Effector memory CD4-positive, alpha-beta T cell (primary cell): ENCODE measurements at regions not wholly inside any gene's neighbourhood (a gene's known extent, or its start where the extent isn't known, plus 50 kb on each side); places are given as distances from the start of the nearest gene placed in this dataset.

Source experiments
- DNase-seq, 3 donors: peaks; one replicate each; pipeline ENCODE4 v3.0.0-alpha.2; 2020
- H3K27ac ChIP-seq: 2 replicates; pipeline ENCODE4 v1.7.0; 2013; ENCODE audit warnings: mild to moderate bottlenecking, low read length, moderate library complexity; ENCODE audit not compliant: insufficient read depth, poor library complexity, severe bottlenecking
- H3K27me3 ChIP-seq: replicated peaks from 2 replicates; pipeline ENCODE4 v1.7.0; 2013; ENCODE audit warnings: mild to moderate bottlenecking, low read length; ENCODE audit not compliant: insufficient read depth, control insufficient read depth, poor library complexity, severe bottlenecking
- H3K36me3 ChIP-seq: 2 replicates; pipeline ENCODE4 v1.7.0; 2013; ENCODE audit warnings: mild to moderate bottlenecking, low read length, moderate library complexity; ENCODE audit not compliant: control insufficient read depth, insufficient read depth
- H3K4me1 ChIP-seq: 2 replicates; pipeline ENCODE4 v1.7.0; 2013; ENCODE audit warnings: low read length, mild to moderate bottlenecking; ENCODE audit not compliant: control insufficient read depth, insufficient read depth, poor library complexity, severe bottlenecking
- H3K4me3 ChIP-seq: 2 replicates; pipeline ENCODE4 v1.7.0; 2013; ENCODE audit warnings: low read length, low read depth, mild to moderate bottlenecking; ENCODE audit not compliant: insufficient read depth, poor library complexity, severe bottlenecking
- H3K9me3 ChIP-seq: 2 replicates; pipeline ENCODE4 v1.7.0; 2013; ENCODE audit warnings: mild to moderate bottlenecking, low read length, moderate library complexity; ENCODE audit not compliant: control insufficient read depth

GRCh38 chr10:4581929-4582328, 244.1 kb upstream of the AKR1E2 start:
- Histone ChIP-seq H3K9me3 (no peaks in the 10 kb centered on the region), H3K36me3 (no peaks in the 10 kb centered on the region), H3K27ac (no peak overlapping the region), H3K4me1 (no peaks in the 10 kb centered on the region), H3K27me3 (no peaks in the 10 kb centered on the region), H3K4me3 (no peak overlapping the region)
- DNase-seq = no peak

DNA sequence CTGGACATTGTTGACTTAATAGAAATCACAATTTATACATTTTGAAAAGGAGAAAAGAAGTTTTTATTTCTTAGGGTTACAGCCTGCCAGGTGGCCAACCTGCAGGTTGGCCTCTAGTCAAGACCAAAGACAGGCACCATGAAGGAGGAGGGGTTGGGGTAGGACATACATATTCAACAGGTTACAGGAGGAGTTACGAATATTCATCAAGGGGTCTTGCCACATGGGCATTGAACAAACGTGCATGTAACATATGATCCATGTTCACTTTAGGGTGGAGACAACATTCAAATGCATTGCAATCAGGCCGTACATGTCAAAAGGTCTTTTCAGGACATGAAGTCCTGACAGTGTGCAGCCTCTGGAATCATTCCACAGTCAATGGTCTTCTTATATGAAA, 246.2 kb upstream of the AKR1E2 start:
- no peak overlapping the region for H3K27ac ChIP-seq
- DNase-seq = no peak

DNA sequence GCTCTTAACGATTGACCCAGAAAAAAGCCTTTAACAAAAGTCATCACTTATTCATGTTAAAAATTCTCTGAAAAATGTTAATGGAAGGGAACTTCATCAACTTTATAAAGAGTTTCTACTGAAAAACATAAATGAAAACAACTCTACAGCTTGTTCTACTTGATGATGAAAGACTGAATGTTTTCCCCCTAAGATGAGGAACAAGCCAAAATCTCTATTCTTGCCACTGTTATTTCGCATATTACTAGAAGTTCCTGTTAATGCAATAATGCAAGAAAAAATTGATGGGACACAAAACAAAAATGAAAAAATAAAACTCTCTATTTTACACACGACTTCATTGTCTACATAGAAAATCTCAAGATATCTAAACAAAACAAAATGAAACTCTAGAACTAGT, 249.8 kb upstream of the AKR1E2 start:
- DNase-seq = no peak
- Histone ChIP-seq H3K4me1 (no peaks in the 10 kb centered on the region), H3K27ac (no peak overlapping the region), H3K36me3 (no peaks in the 10 kb centered on the region), H3K4me3 (no peak overlapping the region), H3K9me3 (no peaks in the 10 kb centered on the region), H3K27me3 (no peaks in the 10 kb centered on the region)

More for the DNA sequence above, 246.2 kb upstream of the AKR1E2 start:
- Histone ChIP-seq H3K4me1 (no peaks in the 10 kb centered on the region), H3K27me3 (no peaks in the 10 kb centered on the region), H3K9me3 (no peaks in the 10 kb centered on the region), H3K36me3 (no peaks in the 10 kb centered on the region), H3K4me3 (no peak overlapping the region)

- no peak overlapping the region for H3K4me3 ChIP-seq
- H3K9me3 ChIP-seq = no peaks in the 10 kb centered on the region
- H3K4me1 ChIP-seq = no peaks in the 10 kb centered on the region
- H3K36me3 ChIP-seq = no peaks in the 10 kb centered on the region
- DNase-seq = no peak
- no peaks in the 10 kb centered on the region for H3K27me3 ChIP-seq
- H3K27ac ChIP-seq = no peak overlapping the region
Measured at GRCh38 chr10:4569151-4569550, 256.9 kb upstream of the AKR1E2 start.

- DNase-seq = no peak
- H3K36me3 ChIP-seq = no peaks in the 10 kb centered on the region
- no peaks in the 10 kb centered on the region for H3K4me1 ChIP-seq
- no peak overlapping the region for H3K4me3 ChIP-seq
- H3K27me3 ChIP-seq = no peaks in the 10 kb centered on the region
- H3K9me3 ChIP-seq = no peaks in the 10 kb centered on the region
- no peak overlapping the region for H3K27ac ChIP-seq
Measured at GRCh38 chr10:4568731-4569130, 257.3 kb upstream of the AKR1E2 start.

GRCh38 chr10:4568086-4568485, 257.9 kb upstream of the AKR1E2 start:
- H3K4me1 ChIP-seq = no peaks in the 10 kb centered on the region
- H3K9me3 ChIP-seq = no peaks in the 10 kb centered on the region
- no peaks in the 10 kb centered on the region for H3K27me3 ChIP-seq
- no peaks in the 10 kb centered on the region for H3K36me3 ChIP-seq
- no peak overlapping the region for H3K4me3 ChIP-seq
- no peak overlapping the region for H3K27ac ChIP-seq
- no peak for DNase-seq

DNA sequence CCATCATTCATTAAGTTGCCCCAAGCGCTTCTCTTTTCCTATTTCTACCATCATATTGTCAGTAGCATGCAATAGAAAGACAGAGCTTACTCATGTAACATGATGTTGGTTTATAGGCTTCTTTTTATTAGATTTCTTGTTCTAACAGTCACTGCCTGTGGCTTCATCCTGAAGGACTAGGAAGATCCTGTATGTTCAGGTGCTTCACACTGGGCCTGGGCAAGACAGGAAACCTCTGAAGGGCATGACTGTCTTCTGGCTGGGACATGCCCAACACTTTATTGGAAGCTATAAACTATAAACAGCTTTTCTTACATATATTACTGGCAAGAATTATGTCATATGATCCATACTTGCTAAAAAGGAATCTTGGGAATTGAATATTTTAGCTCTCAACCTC, 258.4 kb upstream of the AKR1E2 start:
- Histone ChIP-seq H3K9me3 (no peaks in the 10 kb centered on the region), H3K36me3 (no peaks in the 10 kb centered on the region), H3K27me3 (no peaks in the 10 kb centered on the region), H3K4me3 (no peak overlapping the region), H3K4me1 (no peaks in the 10 kb centered on the region), H3K27ac (no peak overlapping the region)
- DNase-seq = no peak

GRCh38 chr10:4566011-4566410, 260.0 kb upstream of the AKR1E2 start:
- H3K9me3 ChIP-seq = no peaks in the 10 kb centered on the region
- no peaks in the 10 kb centered on the region for H3K4me1 ChIP-seq
- H3K27ac ChIP-seq = no peak overlapping the region
- no peaks in the 10 kb centered on the region for H3K27me3 ChIP-seq
- H3K4me3 ChIP-seq = no peak overlapping the region
- DNase-seq = no peak
- H3K36me3 ChIP-seq = no peaks in the 10 kb centered on the region

GRCh38 chr10:4561296-4561695, 264.7 kb upstream of the AKR1E2 start:
- no peaks in the 10 kb centered on the region for H3K9me3 ChIP-seq
- no peaks in the 10 kb centered on the region for H3K36me3 ChIP-seq
- no peaks in the 10 kb centered on the region for H3K4me1 ChIP-seq
- H3K27me3 ChIP-seq = no peaks in the 10 kb centered on the region
- no peak overlapping the region for H3K4me3 ChIP-seq
- no peak for DNase-seq
- H3K27ac ChIP-seq = no peak overlapping the region

DNA sequence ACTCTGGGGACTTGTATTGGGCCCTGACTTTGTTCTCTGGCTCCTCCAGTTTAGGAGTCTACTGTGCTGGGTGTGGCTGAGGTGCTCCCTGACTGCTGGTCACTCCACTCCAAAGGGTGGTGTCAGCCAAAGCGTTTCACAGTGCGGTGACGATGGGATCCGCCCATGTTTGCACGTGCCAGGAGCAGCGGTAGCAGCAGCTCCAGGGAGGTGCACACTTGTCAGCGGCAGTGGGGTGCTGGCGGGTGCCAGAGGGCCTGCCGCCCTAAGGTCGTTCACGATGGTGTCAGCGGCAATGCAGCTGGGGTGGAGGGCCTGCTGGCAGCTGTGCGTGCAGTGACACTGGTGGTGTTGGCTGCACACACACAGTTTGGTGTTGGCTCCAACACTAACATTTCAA, 268.5 kb upstream of the AKR1E2 start:
- H3K36me3 ChIP-seq = no peaks in the 10 kb centered on the region
- H3K4me3 ChIP-seq = no peak overlapping the region
- H3K27ac ChIP-seq = no peak overlapping the region
- no peaks in the 10 kb centered on the region for H3K4me1 ChIP-seq
- no peak for DNase-seq
- no peaks in the 10 kb centered on the region for H3K27me3 ChIP-seq
- no peaks in the 10 kb centered on the region for H3K9me3 ChIP-seq

- Histone ChIP-seq H3K27me3 (no peaks in the 10 kb centered on the region), H3K9me3 (no peaks in the 10 kb centered on the region), H3K27ac (no peak overlapping the region), H3K4me3 (no peak overlapping the region), H3K36me3 (no peaks in the 10 kb centered on the region), H3K4me1 (no peaks in the 10 kb centered on the region)
- no peak for DNase-seq
Measured at GRCh38 chr10:4556527-4556926, 269.5 kb upstream of the AKR1E2 start.
